Prostate gland (tissue), 2 donors: ENCODE measurements at regions not wholly inside any gene's neighbourhood (a gene's known extent, or its start where the extent isn't known, plus 50 kb on each side); places are given as distances from the start of the nearest gene placed in this dataset.

Experiments
- DNase-seq: peaks from one replicate; pipeline ENCODE4 v3.0.0-alpha.2; 2019; ENCODE audit warnings: low spot score
- H3K27ac ChIP-seq, 2 donors: fragments of 200-600 bp; sonication (generic); 2 replicates each; pipeline ENCODE4 v1.5.1; 2017 to 2019
- H3K27me3 ChIP-seq: fragments of 200-600 bp; sonication (generic); replicated peaks from 2 replicates; pipeline ENCODE4 v1.5.1; 2019; ENCODE audit not compliant: insufficient read depth
- H3K36me3 ChIP-seq, 2 donors: fragments of 200-600 bp; sonication (generic); 1 replicate in 1 of 2; 2 replicates in 1 of 2; pipeline versions ENCODE4 v1.5.1 to v1.8.1; 2017 to 2019
- H3K4me1 ChIP-seq: fragments of 200-600 bp; sonication (generic); replicated peaks from 2 replicates; pipeline ENCODE4 v1.5.1; 2019
- H3K4me3 ChIP-seq, 2 donors: fragments of 200-600 bp; sonication (generic); 2 replicates each; pipeline ENCODE4 v1.5.1; 2017 to 2019
- H3K9me3 ChIP-seq: fragments of 200-600 bp; sonication (generic); 2 replicates; pipeline ENCODE4 v1.5.1; 2017
- CTCF ChIP-seq, 4 experiments: fragments of 200-600 bp in 2 of 4; fragments of 450-650 bp in 2 of 4; sonication (generic) in 2 of 4; IDR thresholded peaks; 1 replicate in 3 of 4; 2 replicates in 1 of 4; pipeline ENCODE4 v1.5.1; 2016 to 2019; ENCODE audit warnings: antibody characterized with exemption in 4 of 4, mild to moderate bottlenecking in 2 of 4, moderate library complexity in 2 of 4
- POLR2A ChIP-seq: fragments of 450-650 bp; IDR thresholded peaks from one replicate; pipeline ENCODE4 v1.6.1; 2016; ENCODE audit warnings: antibody characterized with exemption, mild to moderate bottlenecking
- POLR2AphosphoS5 ChIP-seq: sonication (generic); formaldehyde crosslinking; IDR thresholded peaks from one replicate; pipeline ENCODE4 v1.6.1; 2017; ENCODE audit warnings: antibody characterized with exemption
- WGBS: methylation state at CpG from one replicate; pipeline ENCODE4 v1.1.5; 2018; 5-methylcytosine and 5-hydroxymethylcytosine counted together
- intact Hi-C: fragments of 100-400 bp; cut with DNase I; formaldehyde crosslinking; loops from one replicate; pipeline ENCODE4 v1.14.2; 2022

- DNase-seq: no peak
- no peaks in the 10 kb centered on the region for H3K36me3 ChIP-seq
- no peaks in the 10 kb centered on the region for H3K4me1 ChIP-seq
- no peak overlapping the region for H3K27ac ChIP-seq
- intact Hi-C loops: no loop called here
- H3K9me3 ChIP-seq: no peaks in the 10 kb centered on the region
- 48% methylated on average over 1 of the region's 1 CpG for WGBS
- H3K27me3 ChIP-seq: no peaks in the 10 kb centered on the region
- TF ChIP-seq CTCF (IDR thresholded peaks at IDR 0.05) (no peak), POLR2A (no peak), POLR2AphosphoS5 (no peak)
- no peak overlapping the region for H3K4me3 ChIP-seq
These were observed 481.7 kb upstream of the NR5A2 start for GRCh38 chr1:199545780-199546179.

- H3K36me3 ChIP-seq: no peaks in the 10 kb centered on the region
- intact Hi-C loops: no loop called here
- no peak overlapping the region for H3K4me3 ChIP-seq
- H3K9me3 ChIP-seq: no peaks in the 10 kb centered on the region
- TF ChIP-seq POLR2AphosphoS5: no peak
- TF ChIP-seq CTCF (IDR thresholded peaks at IDR 0.05): no peak
- TF ChIP-seq POLR2A: no peak
- H3K4me1 ChIP-seq: no peaks in the 10 kb centered on the region
- H3K27me3 ChIP-seq: no peaks in the 10 kb centered on the region
- DNase-seq: no peak
- H3K27ac ChIP-seq: no peak overlapping the region
- 93% methylated on average over 2 of the region's 2 CpGs for WGBS
These were observed 481.2 kb upstream of the NR5A2 start for GRCh38 chr1:199546323-199546722.

GRCh38 chr1:199549421-199549820, 478.1 kb upstream of the NR5A2 start:
- no peak for TF ChIP-seq CTCF (IDR thresholded peaks at IDR 0.05)
- TF ChIP-seq POLR2A: no peak
- no peak for TF ChIP-seq POLR2AphosphoS5
- intact Hi-C loops: no loop called here
- Histone ChIP-seq H3K27me3 (no peaks in the 10 kb centered on the region), H3K9me3 (no peaks in the 10 kb centered on the region), H3K27ac (no peak overlapping the region), H3K4me1 (no peaks in the 10 kb centered on the region), H3K4me3 (no peak overlapping the region), H3K36me3 (no peaks in the 10 kb centered on the region)
- WGBS: 39% methylated on average over 2 of the region's 2 CpGs
- no peak for DNase-seq

GRCh38 chr1:199550199-199551065, 477.1 kb upstream of the NR5A2 start:
- Histone ChIP-seq H3K4me1 (no peaks in the 10 kb centered on the region), H3K36me3 (no peaks in the 10 kb centered on the region), H3K9me3 (no peaks in the 10 kb centered on the region), H3K27me3 (no peaks in the 10 kb centered on the region), H3K27ac (no peak overlapping the region), H3K4me3 (no peak overlapping the region)
- 56% methylated on average over 4 of the region's 4 CpGs for WGBS
- no peak for DNase-seq
- intact Hi-C loops: no loop called here
- TF ChIP-seq POLR2AphosphoS5: no peak
- no peak for TF ChIP-seq POLR2A
- no peak for TF ChIP-seq CTCF (IDR thresholded peaks at IDR 0.05)

GRCh38 chr1:199551967-199552565, 475.4 kb upstream of the NR5A2 start:
- no peaks in the 10 kb centered on the region for H3K9me3 ChIP-seq
- no peak overlapping the region for H3K4me3 ChIP-seq
- no peak overlapping the region for H3K27ac ChIP-seq
- intact Hi-C loops: no loop called here
- no peak for DNase-seq
- no peaks in the 10 kb centered on the region for H3K36me3 ChIP-seq
- H3K4me1 ChIP-seq: no peaks in the 10 kb centered on the region
- H3K27me3 ChIP-seq: no peaks in the 10 kb centered on the region
- TF ChIP-seq POLR2AphosphoS5: no peak
- no peak for TF ChIP-seq POLR2A
- peak in 3 of 4 experiments; percentile 34 to 49 (median 34) for TF ChIP-seq CTCF (IDR thresholded peaks at IDR 0.05)
- 36% methylated on average over 4 of the region's 4 CpGs for WGBS
